ENCODE measurements at regions not wholly inside any gene's neighbourhood (a gene's known extent, or its start where the extent isn't known, plus 50 kb on each side); places are given as distances from the start of the nearest gene placed in this dataset.
"Not testable (repeated sequence)": the region's sequence is repeated elsewhere in the genome, so short reads cannot be mapped to it uniquely, and the experiment has no call there.

DNA sequence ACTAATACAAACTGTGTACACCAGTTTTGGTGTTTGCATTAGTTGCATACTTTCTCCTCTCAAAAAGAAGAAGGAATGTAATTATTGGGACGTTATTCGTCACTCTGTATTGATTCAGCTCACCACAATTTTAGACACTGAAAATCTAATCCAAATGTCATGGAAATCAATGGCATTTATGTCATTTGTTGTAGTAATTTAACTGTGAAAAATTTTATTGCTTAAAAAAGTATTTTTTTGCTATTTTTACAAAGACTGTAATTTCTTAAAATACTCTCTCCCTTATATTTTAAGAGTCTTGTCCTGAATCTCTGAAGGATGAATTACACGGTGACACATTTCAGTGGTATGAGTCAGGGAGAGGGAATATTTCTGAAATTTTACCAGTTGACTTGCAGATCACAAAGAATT is 2117.6 kb downstream of the PCDH9 start:
- no peak for TF ChIP-seq ZFX (IDR thresholded peaks at IDR 0.05)
- TF ChIP-seq, protein P1, sequence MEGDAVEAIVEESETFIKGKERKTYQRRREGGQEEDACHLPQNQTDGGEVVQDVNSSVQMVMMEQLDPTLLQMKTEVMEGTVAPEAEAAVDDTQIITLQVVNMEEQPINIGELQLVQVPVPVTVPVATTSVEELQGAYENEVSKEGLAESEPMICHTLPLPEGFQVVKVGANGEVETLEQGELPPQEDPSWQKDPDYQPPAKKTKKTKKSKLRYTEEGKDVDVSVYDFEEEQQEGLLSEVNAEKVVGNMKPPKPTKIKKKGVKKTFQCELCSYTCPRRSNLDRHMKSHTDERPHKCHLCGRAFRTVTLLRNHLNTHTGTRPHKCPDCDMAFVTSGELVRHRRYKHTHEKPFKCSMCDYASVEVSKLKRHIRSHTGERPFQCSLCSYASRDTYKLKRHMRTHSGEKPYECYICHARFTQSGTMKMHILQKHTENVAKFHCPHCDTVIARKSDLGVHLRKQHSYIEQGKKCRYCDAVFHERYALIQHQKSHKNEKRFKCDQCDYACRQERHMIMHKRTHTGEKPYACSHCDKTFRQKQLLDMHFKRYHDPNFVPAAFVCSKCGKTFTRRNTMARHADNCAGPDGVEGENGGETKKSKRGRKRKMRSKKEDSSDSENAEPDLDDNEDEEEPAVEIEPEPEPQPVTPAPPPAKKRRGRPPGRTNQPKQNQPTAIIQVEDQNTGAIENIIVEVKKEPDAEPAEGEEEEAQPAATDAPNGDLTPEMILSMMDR (conservative IDR thresholded peaks at IDR 0.05) = no peak

DNA sequence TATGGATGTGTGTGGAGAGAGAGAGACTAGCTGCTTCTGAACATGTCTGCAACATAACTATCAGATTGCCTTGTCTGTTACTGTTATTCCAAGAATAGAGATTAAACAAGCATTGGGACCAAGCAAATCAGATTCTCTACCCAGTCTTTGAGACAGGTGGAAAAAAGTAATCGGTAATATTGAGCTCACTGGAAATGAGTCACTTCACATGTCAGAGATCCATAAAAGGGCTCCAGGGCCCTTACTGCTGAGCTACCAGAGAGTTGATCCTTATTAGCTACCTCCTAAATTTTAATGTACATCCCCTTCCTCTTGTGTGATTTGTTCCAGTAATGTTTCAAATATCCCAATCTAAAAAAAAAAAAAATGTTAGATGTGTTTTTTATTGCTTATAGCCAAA is 2118.0 kb downstream of the PCDH9 start:
- H3K27ac ChIP-seq = no peak overlapping the region
- TF ChIP-seq, protein P1 (conservative IDR thresholded peaks at IDR 0.05) = no peak
- no peak for TF ChIP-seq ZFX (IDR thresholded peaks at IDR 0.05)

More for the DNA sequence above, 2117.6 kb downstream of the PCDH9 start:
- no peak overlapping the region for H3K27ac ChIP-seq

DNA sequence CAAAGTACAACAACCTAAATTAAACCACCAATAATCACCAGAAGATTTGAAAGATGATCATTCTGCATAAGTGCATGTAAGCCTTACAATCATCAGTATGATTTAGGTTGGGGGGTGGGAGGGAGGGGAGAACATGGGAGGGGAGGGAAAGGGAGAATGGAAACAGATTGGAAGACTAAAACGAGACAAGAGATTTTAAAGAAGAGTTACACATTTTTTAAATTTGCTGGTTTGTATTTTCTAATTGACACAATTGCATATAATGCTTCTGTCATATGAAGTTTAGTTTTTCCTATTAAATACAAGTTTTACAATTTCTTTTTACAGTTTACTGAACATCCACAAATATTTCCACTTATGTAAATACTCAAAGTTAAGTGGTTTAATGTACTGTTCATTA is 2118.9 kb downstream of the PCDH9 start:
- no peak for TF ChIP-seq ZFX (IDR thresholded peaks at IDR 0.05)
- TF ChIP-seq, protein P1 (conservative IDR thresholded peaks at IDR 0.05) = no peak
- H3K27ac ChIP-seq = no peak overlapping the region

DNA sequence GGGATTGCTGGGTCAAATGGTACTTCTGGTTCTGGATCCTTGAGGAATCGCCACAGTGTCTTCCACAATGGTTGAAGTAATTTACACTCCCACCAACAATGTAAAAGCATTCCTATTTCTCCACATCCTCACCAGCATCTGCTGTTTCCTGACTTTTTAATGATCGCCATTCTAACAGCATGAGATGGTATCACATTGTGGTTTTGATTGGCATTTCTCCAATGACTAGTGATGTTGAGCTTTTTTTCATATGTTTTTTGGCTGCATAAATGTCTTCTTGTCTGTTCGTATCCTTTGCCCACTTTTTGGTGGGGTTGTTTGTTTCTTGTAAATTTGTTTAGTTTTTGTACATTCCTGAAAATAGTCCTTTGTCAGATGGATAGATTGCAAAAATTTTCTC is 2125.7 kb downstream of the PCDH9 start:
- H3K27ac ChIP-seq = not testable (repeated sequence)

DNA sequence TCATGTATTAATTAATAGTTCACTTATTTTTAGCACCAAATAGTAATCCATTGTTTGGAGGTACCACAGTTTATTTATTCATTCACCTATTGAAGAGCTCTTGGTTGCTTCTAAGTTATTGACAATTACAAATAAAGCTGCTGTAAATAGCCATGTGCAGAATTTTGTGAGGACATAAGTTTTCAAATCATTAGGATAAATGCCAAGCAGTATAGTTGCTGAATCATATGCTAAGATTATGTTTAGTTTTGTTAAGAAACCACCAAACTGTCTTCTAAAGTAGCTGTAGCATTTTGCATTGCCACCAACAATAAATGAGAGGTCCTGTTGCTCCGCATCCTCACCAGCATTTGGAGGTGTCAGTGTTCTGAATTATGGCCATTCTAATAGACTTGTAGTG is 2126.8 kb downstream of the PCDH9 start:
- TF ChIP-seq, protein P1 (conservative IDR thresholded peaks at IDR 0.05) = no peak
- no peak for TF ChIP-seq ZFX (IDR thresholded peaks at IDR 0.05)
- H3K27ac ChIP-seq = no peak overlapping the region

DNA sequence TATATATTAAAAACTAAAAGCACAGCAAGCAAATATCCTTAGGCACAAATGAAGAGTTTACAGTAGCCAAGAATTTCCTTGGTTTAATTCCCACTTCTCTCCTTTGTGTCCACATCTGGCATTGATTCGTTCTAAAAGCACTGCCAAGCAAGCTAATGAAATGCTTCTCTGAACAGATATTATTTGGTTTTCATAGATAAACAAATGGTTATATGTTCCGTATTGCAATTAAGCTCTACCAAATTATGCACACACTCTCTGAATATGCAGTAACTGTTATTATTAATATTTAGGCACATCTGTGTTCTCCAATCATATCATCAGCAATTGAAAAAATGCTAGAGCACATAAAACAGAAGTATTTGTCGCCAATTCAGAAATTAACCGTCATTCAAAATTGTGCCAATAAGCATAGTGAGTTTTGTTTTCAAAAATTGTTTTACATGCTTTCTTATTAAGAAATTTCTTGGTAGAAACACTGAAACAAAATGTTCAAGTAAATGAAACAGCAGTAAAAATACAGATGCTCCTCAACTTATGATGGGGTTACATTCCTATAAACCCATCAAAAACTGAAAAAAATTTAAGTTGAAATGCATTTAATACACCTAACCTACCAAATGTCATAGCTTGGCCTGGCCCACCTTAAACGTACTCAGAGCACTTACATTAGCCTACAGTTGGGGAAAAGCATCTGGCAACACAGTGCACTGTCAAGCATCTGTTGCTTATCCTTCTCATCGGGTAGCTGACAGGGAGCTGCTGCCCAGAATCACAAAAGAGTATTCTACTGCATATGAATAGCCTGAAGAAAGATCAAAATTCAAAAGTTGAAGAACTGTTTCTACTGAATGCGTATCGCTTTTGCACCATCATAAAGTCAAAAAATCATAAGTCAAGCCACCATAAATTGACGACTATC is 2134.7 kb downstream of the PCDH9 start:
- TF ChIP-seq, protein P1 (conservative IDR thresholded peaks at IDR 0.05) = no peak
- TF ChIP-seq ZFX (IDR thresholded peaks at IDR 0.05) = no peak
- H3K27ac ChIP-seq = no peak overlapping the region

DNA sequence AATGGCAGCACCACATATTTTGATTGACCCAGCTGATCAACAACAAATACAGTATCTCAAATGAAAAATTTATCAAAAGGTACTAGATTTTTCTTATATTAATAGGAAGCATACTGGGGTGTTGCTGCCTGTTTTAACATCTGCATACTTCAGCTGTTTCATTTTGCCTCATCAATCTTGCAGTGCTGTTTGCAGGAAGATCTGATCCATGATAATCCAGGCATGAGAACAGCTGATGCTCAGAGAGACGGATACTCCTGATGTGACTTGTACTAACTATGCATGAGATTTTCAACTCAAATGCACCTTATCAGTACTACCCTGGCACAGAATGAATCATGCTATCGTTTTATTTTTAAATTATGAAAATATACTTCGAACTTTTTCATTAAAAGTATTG is 2136.8 kb downstream of the PCDH9 start:
- no peak overlapping the region for H3K27ac ChIP-seq
- TF ChIP-seq ZFX (IDR thresholded peaks at IDR 0.05) = no peak
- TF ChIP-seq, protein P1 (conservative IDR thresholded peaks at IDR 0.05) = no peak

DNA sequence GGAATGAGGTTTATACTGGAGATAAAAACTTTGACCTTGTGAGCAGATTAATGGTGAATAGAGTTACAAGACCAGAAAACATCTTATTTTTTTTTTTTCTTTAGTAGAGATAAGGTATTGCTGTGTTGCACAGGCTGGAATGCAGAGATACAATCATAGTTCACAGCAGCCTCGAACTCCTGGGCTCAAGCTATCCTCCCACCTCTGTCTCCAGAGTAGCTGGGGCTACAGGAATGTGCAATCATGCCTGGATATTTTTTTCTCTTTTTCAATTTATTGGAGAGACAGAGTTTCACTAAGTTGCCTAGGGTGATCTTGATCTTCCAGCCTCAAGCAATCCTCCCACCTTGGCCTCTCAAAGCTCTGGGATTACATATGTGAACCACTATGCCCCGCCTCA is 2139.1 kb downstream of the PCDH9 start:
- no peak overlapping the region for H3K27ac ChIP-seq
- TF ChIP-seq ZFX (IDR thresholded peaks at IDR 0.05) = no peak
- TF ChIP-seq, protein P1 (conservative IDR thresholded peaks at IDR 0.05) = no peak

Data from C4-2B (cell line).